Endothelial cell (in vitro differentiated cells): ENCODE measurements at regions not wholly inside any gene's neighbourhood (a gene's known extent, or its start where the extent isn't known, plus 50 kb on each side); places are given as distances from the start of the nearest gene placed in this dataset.

Source experiments
- DNase-seq: peaks from one replicate; pipeline ENCODE4 v3.0.0; 2021; ENCODE audit warnings: low spot score
- H3K27ac Mint-ChIP-seq: one replicate; pipeline ENCODE4 v1.8.0; 2021; ENCODE audit warnings: mixed read lengths, inconsistent platforms; ENCODE audit not compliant: unreplicated experiment
- H3K27me3 Mint-ChIP-seq: one replicate; pipeline ENCODE4 v1.8.0; 2021; ENCODE audit warnings: mild to moderate bottlenecking, moderate library complexity, mixed read lengths, inconsistent platforms; ENCODE audit not compliant: unreplicated experiment
- H3K36me3 Mint-ChIP-seq: one replicate; pipeline ENCODE4 v1.8.0; 2021; ENCODE audit warnings: mild to moderate bottlenecking, low read depth, mixed read lengths, inconsistent platforms; ENCODE audit not compliant: unreplicated experiment
- H3K4me1 Mint-ChIP-seq: one replicate; pipeline ENCODE4 v1.8.0; 2021; ENCODE audit warnings: mild to moderate bottlenecking, mixed read lengths, inconsistent platforms; ENCODE audit not compliant: unreplicated experiment
- H3K4me3 Mint-ChIP-seq: one replicate; pipeline ENCODE4 v1.8.0; 2021; ENCODE audit warnings: mild to moderate bottlenecking, mixed read lengths, inconsistent platforms; ENCODE audit not compliant: unreplicated experiment
- H3K9me3 Mint-ChIP-seq: one replicate; pipeline ENCODE4 v1.8.0; 2021; ENCODE audit warnings: mixed read lengths, inconsistent platforms; ENCODE audit not compliant: unreplicated experiment
- TF ChIP-seq, protein P1 (sequence below): fragments of 200-600 bp; sonication (generic); IDR thresholded peaks from one replicate; pipeline ENCODE4 v1.5.0; 2021; ENCODE audit warnings: antibody characterized with exemption; ENCODE audit not compliant: unreplicated experiment

DNA sequence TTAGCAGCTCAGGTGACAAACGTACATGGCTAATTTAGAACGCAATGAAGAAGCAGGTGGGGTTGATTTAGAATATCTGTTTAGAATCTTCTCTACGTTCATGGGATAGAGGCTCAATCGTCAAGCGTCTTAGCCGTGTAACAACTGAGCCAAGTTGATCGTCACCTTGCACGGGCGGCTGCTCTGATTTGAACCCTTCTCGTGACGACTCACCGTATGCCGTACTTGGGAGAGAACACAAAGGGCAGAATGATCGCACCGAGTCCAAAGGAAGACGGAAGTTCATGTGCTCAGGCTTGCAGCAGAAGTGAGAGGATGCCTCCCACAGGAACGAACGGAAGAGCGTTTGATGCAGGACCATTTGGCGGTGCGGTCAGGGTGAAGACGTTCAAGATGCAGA, 108.3 kb upstream of the TCERG1L start:
- H3K36me3 Mint-ChIP-seq = peaks cover 19% of the 10 kb centered on the region
- H3K4me3 Mint-ChIP-seq = no peak overlapping the region
- no peaks in the 10 kb centered on the region for H3K4me1 Mint-ChIP-seq
- TF ChIP-seq, protein P1, sequence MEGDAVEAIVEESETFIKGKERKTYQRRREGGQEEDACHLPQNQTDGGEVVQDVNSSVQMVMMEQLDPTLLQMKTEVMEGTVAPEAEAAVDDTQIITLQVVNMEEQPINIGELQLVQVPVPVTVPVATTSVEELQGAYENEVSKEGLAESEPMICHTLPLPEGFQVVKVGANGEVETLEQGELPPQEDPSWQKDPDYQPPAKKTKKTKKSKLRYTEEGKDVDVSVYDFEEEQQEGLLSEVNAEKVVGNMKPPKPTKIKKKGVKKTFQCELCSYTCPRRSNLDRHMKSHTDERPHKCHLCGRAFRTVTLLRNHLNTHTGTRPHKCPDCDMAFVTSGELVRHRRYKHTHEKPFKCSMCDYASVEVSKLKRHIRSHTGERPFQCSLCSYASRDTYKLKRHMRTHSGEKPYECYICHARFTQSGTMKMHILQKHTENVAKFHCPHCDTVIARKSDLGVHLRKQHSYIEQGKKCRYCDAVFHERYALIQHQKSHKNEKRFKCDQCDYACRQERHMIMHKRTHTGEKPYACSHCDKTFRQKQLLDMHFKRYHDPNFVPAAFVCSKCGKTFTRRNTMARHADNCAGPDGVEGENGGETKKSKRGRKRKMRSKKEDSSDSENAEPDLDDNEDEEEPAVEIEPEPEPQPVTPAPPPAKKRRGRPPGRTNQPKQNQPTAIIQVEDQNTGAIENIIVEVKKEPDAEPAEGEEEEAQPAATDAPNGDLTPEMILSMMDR = no peak
- H3K27ac Mint-ChIP-seq = peak overlapping the region; percentile 37
- DNase-seq = no peak
- peaks cover 48% of the 10 kb centered on the region for H3K9me3 Mint-ChIP-seq
- H3K27me3 Mint-ChIP-seq = peaks cover 8% of the 10 kb centered on the region

DNA sequence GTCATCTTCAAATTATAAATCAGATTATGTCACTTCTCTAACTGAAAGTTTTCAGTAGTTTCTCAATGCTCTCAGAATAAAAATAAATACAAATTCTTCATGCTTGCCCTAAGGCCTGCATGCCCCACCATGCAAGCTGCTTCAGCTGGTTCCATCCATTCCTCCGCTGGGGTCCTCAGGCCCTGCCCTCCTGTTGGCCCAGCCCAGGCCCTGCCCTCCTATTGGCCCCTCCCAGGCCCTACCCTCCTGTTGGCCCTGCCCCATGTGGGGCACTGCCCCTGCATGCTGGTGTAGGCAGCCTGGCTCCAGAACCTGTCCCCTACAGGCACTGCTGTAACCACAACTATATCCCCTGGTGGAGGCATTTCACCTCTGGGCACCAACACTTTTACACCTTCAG, 109.3 kb upstream of the TCERG1L start:
- peaks cover 21% of the 10 kb centered on the region for H3K36me3 Mint-ChIP-seq
- no peak for DNase-seq

DNA sequence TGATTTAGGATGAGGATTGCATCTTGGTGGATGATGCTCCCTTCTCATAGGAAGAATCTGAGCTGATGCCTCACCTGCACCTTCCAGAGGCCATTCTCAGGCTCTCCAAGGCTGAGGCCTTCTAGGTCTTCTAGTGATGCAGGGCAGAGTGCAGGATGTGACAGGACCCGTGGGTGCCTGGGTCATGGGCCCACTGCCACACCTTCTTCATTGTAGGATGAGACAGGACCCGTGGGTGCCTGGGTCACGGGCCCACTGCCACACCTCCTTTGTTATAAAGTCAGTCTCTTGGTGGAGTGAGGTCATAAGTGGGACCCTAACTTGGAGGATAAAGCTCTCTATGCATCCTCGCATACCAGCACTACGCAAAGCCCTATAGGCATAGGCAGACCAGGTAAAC, 109.9 kb upstream of the TCERG1L start:
- Mint-ChIP-seq H3K4me1 (no peaks in the 10 kb centered on the region), H3K4me3 (no peak overlapping the region), H3K27ac (no peak overlapping the region), H3K36me3 (peaks cover 22% of the 10 kb centered on the region), H3K9me3 (peaks cover 47% of the 10 kb centered on the region), H3K27me3 (peaks cover 10% of the 10 kb centered on the region)
- TF ChIP-seq, protein P1 = no peak
- DNase-seq = no peak

More for the DNA sequence above, 109.3 kb upstream of the TCERG1L start:
- no peak overlapping the region for H3K4me3 Mint-ChIP-seq
- peaks cover 50% of the 10 kb centered on the region for H3K9me3 Mint-ChIP-seq
- H3K4me1 Mint-ChIP-seq = no peaks in the 10 kb centered on the region
- peaks cover 10% of the 10 kb centered on the region for H3K27me3 Mint-ChIP-seq
- TF ChIP-seq, protein P1 = no peak
- H3K27ac Mint-ChIP-seq = no peak overlapping the region

DNA sequence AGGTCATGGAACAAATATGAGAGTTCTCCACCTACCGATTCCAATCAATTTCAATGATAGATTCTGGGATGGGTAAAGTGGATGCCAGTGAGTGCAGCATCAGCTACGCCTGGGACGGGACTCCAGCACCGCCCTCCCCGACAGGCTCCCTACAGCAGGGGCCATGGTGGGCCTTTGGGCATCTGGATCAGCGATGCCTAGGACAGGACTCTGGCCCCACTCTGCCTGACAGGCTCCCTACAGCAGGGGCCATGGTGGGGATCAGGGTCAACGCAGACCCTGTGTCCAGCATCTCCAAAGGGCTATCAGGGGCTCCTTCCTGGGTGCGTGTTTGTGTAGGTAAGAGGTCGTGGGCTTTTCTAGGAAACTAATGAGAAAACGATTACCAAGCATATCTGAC, 111.2 kb upstream of the TCERG1L start:
- Mint-ChIP-seq H3K4me3 (no peak overlapping the region), H3K27me3 (peaks cover 10% of the 10 kb centered on the region), H3K27ac (no peak overlapping the region), H3K9me3 (peaks cover 48% of the 10 kb centered on the region), H3K4me1 (no peaks in the 10 kb centered on the region), H3K36me3 (peaks cover 22% of the 10 kb centered on the region)
- TF ChIP-seq, protein P1 = no peak
- DNase-seq = no peak

DNA sequence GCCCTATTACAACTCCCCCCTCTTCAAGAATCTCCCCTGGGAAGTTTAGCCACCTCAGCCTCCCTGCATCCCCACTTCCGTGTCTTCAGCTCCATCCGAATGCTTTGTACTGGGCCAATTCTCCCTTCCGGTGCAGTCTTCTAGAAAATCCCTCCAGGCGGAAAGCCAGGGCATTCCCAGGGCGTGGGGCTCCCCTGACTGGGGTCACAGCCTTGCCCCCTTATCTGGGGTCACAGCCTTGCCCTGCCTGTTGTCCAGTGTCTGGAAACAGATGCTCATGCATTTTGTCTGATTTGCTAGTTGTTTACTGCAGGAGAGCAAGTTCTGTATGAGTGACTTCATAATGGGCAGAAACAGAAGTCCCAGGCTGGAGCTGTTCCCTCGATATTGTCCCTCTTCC, 112.5 kb upstream of the TCERG1L start:
- TF ChIP-seq, protein P1 = no peak
- Mint-ChIP-seq H3K4me3 (no peak overlapping the region), H3K27ac (no peak overlapping the region), H3K4me1 (no peaks in the 10 kb centered on the region), H3K9me3 (peaks cover 57% of the 10 kb centered on the region), H3K27me3 (peaks cover 10% of the 10 kb centered on the region), H3K36me3 (peaks cover 22% of the 10 kb centered on the region)
- DNase-seq = no peak
